Stomach (tissue), 8 donors: ENCODE measurements at regions not wholly inside any gene's neighbourhood (a gene's known extent, or its start where the extent isn't known, plus 50 kb on each side); places are given as distances from the start of the nearest gene placed in this dataset.

ENCODE experiments used
- DNase-seq, 2 donors: peaks; one replicate each; pipeline versions ENCODE4 v3.0.0 to v3.0.0-alpha.2; 2013 to 2019
- H3K27ac ChIP-seq, 5 donors: fragments of 200-600 bp in 4 of 5; sonication (generic) in 4 of 5; one replicate each; pipeline ENCODE4 v1.5.1; 2013 to 2019; ENCODE audit warnings: mild to moderate bottlenecking in 1 of 5, moderate library complexity in 1 of 5
- H3K27me3 ChIP-seq, 3 donors: fragments of 200-600 bp; sonication (generic); one replicate each; pipeline ENCODE4 v1.5.1; 2017 to 2019; ENCODE audit warnings: mixed run types in 1 of 3
- H3K36me3 ChIP-seq, 4 donors: fragments of 200-600 bp; sonication (generic); 1 replicate in 3 of 4; 2 replicates in 1 of 4; pipeline ENCODE4 v1.5.1; 2016 to 2019
- H3K4me1 ChIP-seq, 4 donors: fragments of 200-600 bp; sonication (generic); one replicate each; pipeline ENCODE4 v1.5.1; 2016 to 2019
- H3K4me3 ChIP-seq, 4 donors: fragments of 200-600 bp; sonication (generic) in 3 of 4; one replicate each; pipeline ENCODE4 v1.5.1; 2016 to 2019; ENCODE audit warnings: mild to moderate bottlenecking in 1 of 4
- H3K9me3 ChIP-seq, 4 donors: fragments of 200-600 bp; sonication (generic); one replicate each; pipeline ENCODE4 v1.5.1; 2016 to 2019
- CTCF ChIP-seq, 7 experiments: fragments of 450-650 bp in 4 of 7; fragments of 200-600 bp in 3 of 7; sonication (generic) in 3 of 7; IDR thresholded peaks; one replicate each; pipeline ENCODE4 v1.5.1; 2016 to 2019; ENCODE audit warnings: antibody characterized with exemption in 7 of 7, control low read depth in 2 of 7, mild to moderate bottlenecking in 1 of 7
- EP300 ChIP-seq: sonication (generic); formaldehyde crosslinking; IDR thresholded peaks from one replicate; pipeline ENCODE4 v1.6.1; 2017; ENCODE audit warnings: antibody characterized with exemption
- POLR2A ChIP-seq, 4 donors: fragments of 450-650 bp; IDR thresholded peaks; one replicate each; pipeline ENCODE4 v1.6.1; 2016; ENCODE audit warnings: antibody characterized with exemption in 4 of 4, control low read depth in 2 of 4, mild to moderate bottlenecking in 1 of 4, moderate library complexity in 1 of 4
- POLR2AphosphoS5 ChIP-seq, 3 donors: sonication (generic); formaldehyde crosslinking; IDR thresholded peaks; one replicate each; pipeline ENCODE4 v1.6.1; 2016; ENCODE audit warnings: antibody characterized with exemption in 3 of 3
- WGBS, 5 donors: extraction: QIAGEN DNeasy Blood & Tissue Kit in 3 of 5; methylation state at CpG; one replicate each; pipeline versions ENCODE4 v1.1.5 to v1.1.7; 2013 to 2018; 5-methylcytosine and 5-hydroxymethylcytosine counted together
- intact Hi-C: fragments of 100-400 bp; cut with DNase I; formaldehyde crosslinking; loops from one replicate; pipeline ENCODE4 v1.15.1; 2023; ENCODE audit warnings: low total_unique reads
- donor health status: healthy with polysubstance abuse.
- donor health status: Bipolar disorder and iron deficiency.
- donor health status: healthy.

GRCh38 chr9:131799177-131799823 is 59.4 kb upstream of the RAPGEF1 start:
- Histone ChIP-seq H3K27me3 (peaks cover 0 to 53% (median 7%) of the 10 kb centered on the region in 3 donors), H3K36me3 (no peaks in the 10 kb centered on the region), H3K4me1 (no peaks in the 10 kb centered on the region), H3K27ac (no peak overlapping the region), H3K4me3 (no peak overlapping the region), H3K9me3 (peaks cover 0 to 10% (median 0%) of the 10 kb centered on the region in 4 donors)
- intact Hi-C loops, result no loop called here
- TF ChIP-seq POLR2A (IDR thresholded peaks at IDR 0.05) (no peak), CTCF (IDR thresholded peaks at IDR 0.05) (no peak), EP300 (no peak), POLR2AphosphoS5 (IDR thresholded peaks at IDR 0.05) (no peak)
- peak; percentile 47 to 78 for DNase-seq
- 52 to 64% (median 54%) methylated on average over 7 to 8 of the region's 8 CpGs for WGBS, 5 donors

DNA sequence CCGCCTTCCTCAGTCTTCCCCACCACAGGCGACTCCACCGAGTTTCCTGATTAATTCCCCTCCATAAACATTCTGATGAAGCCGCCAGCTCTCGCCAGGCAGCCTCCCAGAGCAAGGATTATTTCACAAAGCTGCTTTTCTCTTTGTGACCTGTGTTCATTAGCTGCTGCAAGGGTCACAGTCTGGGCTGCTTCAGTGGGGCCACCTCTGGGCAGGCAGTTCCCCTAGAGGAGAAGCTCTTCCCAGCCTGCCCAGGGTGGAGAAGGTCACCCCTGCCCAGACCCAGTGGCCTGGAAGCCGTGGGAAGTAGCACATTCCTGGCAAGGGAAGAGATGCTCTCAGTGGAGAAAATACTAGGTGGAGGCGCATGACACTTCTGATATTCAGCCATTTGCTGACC is 58.4 kb upstream of the RAPGEF1 start:
- H3K27me3 ChIP-seq, result peaks cover 0 to 52% (median 11%) of the 10 kb centered on the region in 3 donors
- no peak overlapping the region for H3K27ac ChIP-seq
- no peak overlapping the region for H3K4me3 ChIP-seq
- no peaks in the 10 kb centered on the region for H3K36me3 ChIP-seq
- DNase-seq, result no peak
- peaks cover 0 to 6% (median 0%) of the 10 kb centered on the region in 4 donors for H3K9me3 ChIP-seq
- no peaks in the 10 kb centered on the region for H3K4me1 ChIP-seq
- intact Hi-C loops, result no loop called here
- TF ChIP-seq POLR2A (IDR thresholded peaks at IDR 0.05) (no peak), EP300 (no peak), CTCF (IDR thresholded peaks at IDR 0.05) (no peak), POLR2AphosphoS5 (IDR thresholded peaks at IDR 0.05) (no peak)
- WGBS, 5 donors, result 49 to 56% (median 50%) methylated on average over 7 of the region's 7 CpGs

DNA sequence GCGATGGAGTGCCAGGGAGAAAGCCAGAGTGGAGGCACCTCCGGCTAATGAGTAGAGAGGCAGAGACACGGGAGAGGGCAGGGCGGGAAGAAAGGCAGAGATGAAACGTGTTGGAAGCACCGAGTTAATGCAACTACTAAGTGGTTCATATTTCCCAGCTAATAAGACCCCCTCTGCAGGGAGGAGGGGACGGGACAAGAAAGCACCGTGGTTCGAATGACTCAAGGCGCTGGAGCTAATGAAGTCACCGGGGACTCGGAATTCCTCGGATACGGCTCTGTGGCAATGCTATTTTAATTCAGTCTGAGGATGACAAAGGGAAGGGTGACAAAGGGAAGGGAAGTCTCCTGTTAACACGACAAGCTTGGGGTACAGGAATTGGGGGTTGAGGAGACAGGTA is 54.5 kb upstream of the RAPGEF1 start:
- DNase-seq, result no peak
- Histone ChIP-seq H3K36me3 (no peaks in the 10 kb centered on the region), H3K4me3 (no peak overlapping the region), H3K4me1 (no peaks in the 10 kb centered on the region), H3K27ac (no peak overlapping the region), H3K27me3 (peaks cover 0 to 44% (median 12%) of the 10 kb centered on the region in 3 donors), H3K9me3 (peaks cover 0 to 10% (median 3%) of the 10 kb centered on the region in 4 donors)
- intact Hi-C loops, result no loop called here
- no peak for TF ChIP-seq POLR2AphosphoS5 (IDR thresholded peaks at IDR 0.05)
- TF ChIP-seq CTCF (IDR thresholded peaks at IDR 0.05), result no peak
- no peak for TF ChIP-seq EP300
- no peak for TF ChIP-seq POLR2A (IDR thresholded peaks at IDR 0.05)
- 63 to 66% (median 64%) methylated on average over 15 of the region's 15 CpGs for WGBS, 5 donors

- intact Hi-C loops, result no loop called here
These were observed 51.8 kb upstream of the RAPGEF1 start for GRCh38 chr9:131791542-131792254.

More at GRCh38 chr9:131791542-131792254, 51.8 kb upstream of the RAPGEF1 start:
- H3K4me1 ChIP-seq, result no peaks in the 10 kb centered on the region
- H3K27ac ChIP-seq, result no peak overlapping the region
- TF ChIP-seq POLR2A (IDR thresholded peaks at IDR 0.05) (no peak), POLR2AphosphoS5 (IDR thresholded peaks at IDR 0.05) (no peak), CTCF (IDR thresholded peaks at IDR 0.05) (no peak), EP300 (no peak)
- 74 to 85% (median 78%) methylated on average over 15 to 23 of the region's 23 CpGs for WGBS, 5 donors
- H3K9me3 ChIP-seq, result peaks cover 0 to 13% (median 4%) of the 10 kb centered on the region in 4 donors
- no peak overlapping the region for H3K4me3 ChIP-seq
- H3K27me3 ChIP-seq, result peaks cover 0 to 64% (median 28%) of the 10 kb centered on the region in 3 donors
- no peak for DNase-seq
- no peaks in the 10 kb centered on the region for H3K36me3 ChIP-seq
